ENCODE measurements at regions not wholly inside any gene's neighbourhood (a gene's known extent, or its start where the extent isn't known, plus 50 kb on each side); places are given as distances from the start of the nearest gene placed in this dataset.

GRCh38 chr12:60710246-60710645 lies 1114.4 kb downstream of the SLC16A7 start:
- no peaks in the 10 kb centered on the region for H3K27me3 ChIP-seq
- H3K4me1 ChIP-seq (ENCODE audit: insufficient read depth): no peaks in the 10 kb centered on the region
- no peaks in the 10 kb centered on the region for H4K20me1 ChIP-seq (ENCODE audit: insufficient read depth, poor library complexity, severe bottlenecking)
- H3K27ac ChIP-seq: no peak overlapping the region
- no peaks in the 10 kb centered on the region for H3K79me2 ChIP-seq
- no peaks in the 10 kb centered on the region for H3K36me3 ChIP-seq (replicated peaks; ENCODE audit: insufficient read depth, low read depth)
- no peaks in the 10 kb centered on the region for H3K9me3 ChIP-seq (ENCODE audit: low read depth)
- no peak overlapping the region for H3K4me3 ChIP-seq
- WGBS (ENCODE audit: low lambda C conversion rate, missing lambda C conversion rate): 63% methylated on average over 1 of the region's 1 CpG
- no peak for DNase-seq (ENCODE audit: low spot score)
- H3K4me2 ChIP-seq: no peak overlapping the region
- TF ChIP-seq EZH2phosphoT487 (IDR thresholded peaks at IDR 0.05; ENCODE audit: low read depth, severe bottlenecking, unreplicated experiment): no peak
- TF ChIP-seq EZH2 (IDR thresholded peaks at IDR 0.05; ENCODE audit: borderline replicate concordance): no peak
- TF ChIP-seq, protein P1, sequence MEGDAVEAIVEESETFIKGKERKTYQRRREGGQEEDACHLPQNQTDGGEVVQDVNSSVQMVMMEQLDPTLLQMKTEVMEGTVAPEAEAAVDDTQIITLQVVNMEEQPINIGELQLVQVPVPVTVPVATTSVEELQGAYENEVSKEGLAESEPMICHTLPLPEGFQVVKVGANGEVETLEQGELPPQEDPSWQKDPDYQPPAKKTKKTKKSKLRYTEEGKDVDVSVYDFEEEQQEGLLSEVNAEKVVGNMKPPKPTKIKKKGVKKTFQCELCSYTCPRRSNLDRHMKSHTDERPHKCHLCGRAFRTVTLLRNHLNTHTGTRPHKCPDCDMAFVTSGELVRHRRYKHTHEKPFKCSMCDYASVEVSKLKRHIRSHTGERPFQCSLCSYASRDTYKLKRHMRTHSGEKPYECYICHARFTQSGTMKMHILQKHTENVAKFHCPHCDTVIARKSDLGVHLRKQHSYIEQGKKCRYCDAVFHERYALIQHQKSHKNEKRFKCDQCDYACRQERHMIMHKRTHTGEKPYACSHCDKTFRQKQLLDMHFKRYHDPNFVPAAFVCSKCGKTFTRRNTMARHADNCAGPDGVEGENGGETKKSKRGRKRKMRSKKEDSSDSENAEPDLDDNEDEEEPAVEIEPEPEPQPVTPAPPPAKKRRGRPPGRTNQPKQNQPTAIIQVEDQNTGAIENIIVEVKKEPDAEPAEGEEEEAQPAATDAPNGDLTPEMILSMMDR (IDR thresholded peaks at IDR 0.05; ENCODE audit: poor library complexity): no peak
- no peak overlapping the region for H2AFZ ChIP-seq
- no peaks in the 10 kb centered on the region for H3K9me2 ChIP-seq (replicated peaks; ENCODE audit: insufficient read depth)

DNA sequence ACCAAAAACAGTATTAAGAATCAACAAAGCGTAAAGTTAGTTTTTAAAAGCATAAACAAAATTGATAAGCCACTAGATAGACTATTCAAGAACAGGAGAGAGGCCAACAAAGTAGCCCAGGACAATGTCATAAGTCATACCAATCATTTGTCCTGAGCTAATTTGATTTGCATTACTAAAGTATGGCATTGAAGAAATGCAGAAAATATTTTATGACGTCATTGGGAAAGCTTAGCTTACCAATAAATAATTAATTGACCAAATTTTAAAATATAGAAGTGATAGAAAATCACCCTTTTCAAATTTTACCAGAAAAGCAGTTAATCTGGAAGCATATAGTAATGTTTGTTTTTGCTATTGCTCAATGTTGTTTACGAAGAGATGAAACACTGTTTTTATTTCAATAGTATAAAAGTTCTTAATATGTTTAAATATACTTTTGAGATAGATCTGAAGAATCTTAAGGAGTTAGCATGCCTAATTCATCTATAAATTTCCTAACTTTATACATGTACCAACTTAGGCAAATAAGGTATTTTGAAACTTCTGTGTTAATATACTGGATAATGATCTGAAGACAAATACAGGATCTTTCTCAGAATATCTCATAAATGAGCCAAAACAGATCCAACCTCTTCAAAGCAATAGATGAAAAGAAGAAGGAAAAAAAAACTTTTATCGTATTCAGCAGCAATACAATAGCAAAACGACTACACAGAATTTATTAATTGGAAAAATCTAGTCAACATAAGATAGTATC lies 1118.5 kb downstream of the SLC16A7 start:
- no peaks in the 10 kb centered on the region for H3K36me3 ChIP-seq (replicated peaks; ENCODE audit: insufficient read depth, low read depth)
- H3K27ac ChIP-seq: no peak overlapping the region
- H4K20me1 ChIP-seq (ENCODE audit: insufficient read depth, poor library complexity, severe bottlenecking): no peaks in the 10 kb centered on the region
- no peaks in the 10 kb centered on the region for H3K9me2 ChIP-seq (replicated peaks; ENCODE audit: insufficient read depth)
- no peaks in the 10 kb centered on the region for H3K79me2 ChIP-seq
- DNase-seq (ENCODE audit: low spot score): no peak
- no peaks in the 10 kb centered on the region for H3K9me3 ChIP-seq (ENCODE audit: low read depth)
- H3K27me3 ChIP-seq: no peaks in the 10 kb centered on the region
- no peak overlapping the region for H2AFZ ChIP-seq
- H3K4me1 ChIP-seq (ENCODE audit: insufficient read depth): no peaks in the 10 kb centered on the region
- H3K4me2 ChIP-seq: no peak overlapping the region
- 90% methylated on average over 5 of the region's 5 CpGs for WGBS (ENCODE audit: low lambda C conversion rate, missing lambda C conversion rate)
- TF ChIP-seq, protein P1 (IDR thresholded peaks at IDR 0.05; ENCODE audit: poor library complexity): no peak
- no peak for TF ChIP-seq EZH2 (IDR thresholded peaks at IDR 0.05; ENCODE audit: borderline replicate concordance)
- no peak for TF ChIP-seq EZH2phosphoT487 (IDR thresholded peaks at IDR 0.05; ENCODE audit: low read depth, severe bottlenecking, unreplicated experiment)
- no peak overlapping the region for H3K4me3 ChIP-seq

GRCh38 chr12:60724475-60724874 lies 1128.6 kb downstream of the SLC16A7 start:
- H3K27me3 ChIP-seq: no peaks in the 10 kb centered on the region
- H2AFZ ChIP-seq: no peak overlapping the region
- WGBS (ENCODE audit: low lambda C conversion rate, missing lambda C conversion rate): 44% methylated on average over 1 of the region's 1 CpG

More at GRCh38 chr12:60724475-60724874, 1128.6 kb downstream of the SLC16A7 start:
- no peak overlapping the region for H3K4me3 ChIP-seq
- no peaks in the 10 kb centered on the region for H4K20me1 ChIP-seq (ENCODE audit: insufficient read depth, poor library complexity, severe bottlenecking)
- peaks cover 3% of the 10 kb centered on the region for H3K9me3 ChIP-seq (ENCODE audit: low read depth)
- no peaks in the 10 kb centered on the region for H3K9me2 ChIP-seq (replicated peaks; ENCODE audit: insufficient read depth)
- H3K4me1 ChIP-seq (ENCODE audit: insufficient read depth): no peaks in the 10 kb centered on the region
- no peak overlapping the region for H3K4me2 ChIP-seq
- no peak for TF ChIP-seq EZH2phosphoT487 (IDR thresholded peaks at IDR 0.05; ENCODE audit: low read depth, severe bottlenecking, unreplicated experiment)
- TF ChIP-seq, protein P1 (IDR thresholded peaks at IDR 0.05; ENCODE audit: poor library complexity): no peak
- TF ChIP-seq EZH2 (IDR thresholded peaks at IDR 0.05; ENCODE audit: borderline replicate concordance): no peak
- no peak for DNase-seq (ENCODE audit: low spot score)
- H3K79me2 ChIP-seq: no peaks in the 10 kb centered on the region
- no peak overlapping the region for H3K27ac ChIP-seq
- H3K36me3 ChIP-seq (replicated peaks; ENCODE audit: insufficient read depth, low read depth): no peaks in the 10 kb centered on the region

Measured in hepatocyte (in vitro differentiated cells).